DOHH2 (cell line): ENCODE measurements at regions not wholly inside any gene's neighbourhood (a gene's known extent, or its start where the extent isn't known, plus 50 kb on each side); places are given as distances from the start of the nearest gene placed in this dataset.

Experiments used
- H3F3A ChIP-seq: fragments of 200-600 bp; sonication (generic), shearing (Covaris generic); 2 replicates; pipeline ENCODE4 v1.6.0; 2016; ENCODE audit warnings: antibody characterized with exemption, mild to moderate bottlenecking; ENCODE audit not compliant: control insufficient read depth, insufficient read depth
- H3K27ac ChIP-seq: fragments of 200-600 bp; sonication (generic); 2 replicates; pipeline ENCODE4 v1.5.1; 2014; ENCODE audit warnings: low read depth, mild to moderate bottlenecking, low read length, moderate library complexity
- H3K27me3 ChIP-seq: fragments of 200-600 bp; sonication (generic); 2 replicates; pipeline ENCODE4 v1.6.1; 2014; ENCODE audit warnings: mild to moderate bottlenecking, low read length, mixed read lengths; ENCODE audit not compliant: control insufficient read depth
- H3K36me3 ChIP-seq: fragments of 200-600 bp; sonication (generic); 2 replicates; pipeline ENCODE4 v1.6.1; 2014; ENCODE audit warnings: mild to moderate bottlenecking, low read length, moderate library complexity, mixed read lengths; ENCODE audit not compliant: control insufficient read depth
- H3K4me1 ChIP-seq: fragments of 200-600 bp; sonication (generic); 2 replicates; pipeline ENCODE4 v1.6.1; 2014; ENCODE audit warnings: mild to moderate bottlenecking, low read length, mixed read lengths; ENCODE audit not compliant: control insufficient read depth
- H3K4me2 ChIP-seq: fragments of 200-600 bp; sonication (generic); 2 replicates; pipeline ENCODE4 v1.6.0; 2014; ENCODE audit warnings: mild to moderate bottlenecking, low read length, moderate library complexity
- H3K4me3 ChIP-seq: fragments of 200-600 bp; sonication (generic); 2 replicates; pipeline ENCODE4 v1.5.1; 2014; ENCODE audit warnings: mild to moderate bottlenecking, low read length, mixed read lengths
- H3K79me2 ChIP-seq: fragments of 200-600 bp; sonication (generic); 2 replicates; pipeline ENCODE4 v1.6.1; 2014; ENCODE audit warnings: mild to moderate bottlenecking, low read length, mixed read lengths; ENCODE audit not compliant: control insufficient read depth
- H3K9me2 ChIP-seq: fragments of 200-600 bp; sonication (generic); replicated peaks from 2 replicates; pipeline ENCODE4 v1.6.1; 2014; ENCODE audit warnings: mild to moderate bottlenecking, low read length, mixed read lengths; ENCODE audit not compliant: control insufficient read depth
- H3K9me3 ChIP-seq: fragments of 200-600 bp; sonication (generic); 2 replicates; pipeline ENCODE4 v1.6.1; 2014; ENCODE audit warnings: antibody characterized with exemption, low read length, mixed read lengths; ENCODE audit not compliant: control insufficient read depth, insufficient read depth
- H4K20me1 ChIP-seq: fragments of 200-600 bp; sonication (generic); 2 replicates; pipeline ENCODE4 v1.6.0; 2014; ENCODE audit warnings: low read depth, mild to moderate bottlenecking, antibody characterized with exemption, low read length, moderate library complexity; ENCODE audit not compliant: control insufficient read depth, insufficient read depth
- CTCF ChIP-seq: fragments of 200-600 bp; sonication (generic); IDR thresholded peaks from one replicate; pipeline ENCODE4 v1.5.1; 2014; ENCODE audit warnings: antibody characterized with exemption, mild to moderate bottlenecking, low read depth, low read length; ENCODE audit not compliant: poor library complexity, severe bottlenecking
- EZH2phosphoT487 ChIP-seq: fragments of 200-600 bp; sonication (generic); IDR thresholded peaks from 2 replicates; pipeline ENCODE4 v1.6.1; 2017; ENCODE audit warnings: borderline replicate concordance, mild to moderate bottlenecking, antibody characterized with exemption, low read length, moderate library complexity, mixed read lengths

- no peak overlapping the region for H3K4me3 ChIP-seq
- no peaks in the 10 kb centered on the region for H3K4me1 ChIP-seq
- TF ChIP-seq CTCF (no peak), EZH2phosphoT487 (no peak)
- no peak overlapping the region for H3K4me2 ChIP-seq
- H3K36me3 ChIP-seq: no peaks in the 10 kb centered on the region
- no peaks in the 10 kb centered on the region for H3K79me2 ChIP-seq
- H3K27me3 ChIP-seq: peaks cover 11% of the 10 kb centered on the region; the same call in 1 of the 2 replicates
- H3K27ac ChIP-seq: no peak overlapping the region
- H3K9me2 ChIP-seq: no peaks in the 10 kb centered on the region
- no peaks in the 10 kb centered on the region for H3K9me3 ChIP-seq
- H3F3A ChIP-seq: no peaks in the 10 kb centered on the region
- H4K20me1 ChIP-seq: no peaks in the 10 kb centered on the region
Observed at GRCh38 chr3:194280777-194281176, 70.4 kb downstream of the CPN2 start.

GRCh38 chr3:194281306-194281705, 69.8 kb downstream of the CPN2 start:
- no peaks in the 10 kb centered on the region for H3K36me3 ChIP-seq
- no peaks in the 10 kb centered on the region for H3K9me3 ChIP-seq
- no peaks in the 10 kb centered on the region for H3K9me2 ChIP-seq
- TF ChIP-seq EZH2phosphoT487: no peak
- no peak for TF ChIP-seq CTCF
- no peaks in the 10 kb centered on the region for H3F3A ChIP-seq
- no peak overlapping the region for H3K4me3 ChIP-seq
- H4K20me1 ChIP-seq: no peaks in the 10 kb centered on the region
- H3K4me2 ChIP-seq: no peak overlapping the region
- no peak overlapping the region for H3K27ac ChIP-seq
- peaks cover 11% of the 10 kb centered on the region; the same call in 1 of the 2 replicates for H3K27me3 ChIP-seq
- H3K79me2 ChIP-seq: no peaks in the 10 kb centered on the region
- no peaks in the 10 kb centered on the region for H3K4me1 ChIP-seq

- Histone ChIP-seq H3K4me3 (no peak overlapping the region), H3K27ac (no peak overlapping the region), H3K79me2 (no peaks in the 10 kb centered on the region), H3F3A (no peaks in the 10 kb centered on the region), H3K4me1 (no peaks in the 10 kb centered on the region), H3K9me3 (no peaks in the 10 kb centered on the region), H3K4me2 (no peak overlapping the region), H3K9me2 (no peaks in the 10 kb centered on the region), H3K36me3 (no peaks in the 10 kb centered on the region), H3K27me3 (peaks cover 11% of the 10 kb centered on the region; the same call in 1 of the 2 replicates), H4K20me1 (no peaks in the 10 kb centered on the region)
- TF ChIP-seq EZH2phosphoT487: no peak
- no peak for TF ChIP-seq CTCF
Observed at GRCh38 chr3:194281766-194282165, 69.4 kb downstream of the CPN2 start.
